ENCODE measurements at regions not wholly inside any gene's neighbourhood (a gene's known extent, or its start where the extent isn't known, plus 50 kb on each side); places are given as distances from the start of the nearest gene placed in this dataset.

GRCh38 chr14:85987907-85988306, 458.0 kb downstream of the FLRT2 start (continued):
- TF ChIP-seq AFF4 (CRISPR knock-in tag; IDR thresholded peaks at IDR 0.05) (no peak), ELF1 (CRISPR knock-in tag; IDR thresholded peaks at IDR 0.05) (no peak), AKAP8 (CRISPR knock-in tag; IDR thresholded peaks at IDR 0.05) (no peak)

- in situ Hi-C loops (cut with HindIII; ENCODE audit: extremely low pct_ligation_motif_present, low pct_unique_long_range_greater_than_20kb): no loop called here
- H3K27ac ChIP-seq (ENCODE audit: extremely low read length, insufficient read depth, low read length): no peak overlapping the region
- DNase-seq (ENCODE audit: low spot score): no peak
- intact Hi-C loops (cut with micrococcal nuclease; ENCODE audit: unreplicated experiment): no loop called here
- H3K27me3 ChIP-seq (ENCODE audit: control insufficient read depth in 1 of 2, insufficient read depth in 2 of 2, low read length in 2 of 2): no peaks in the 10 kb centered on the region
- ATAC-seq: no peak
- no peaks in the 10 kb centered on the region for H3K4me1 ChIP-seq (ENCODE audit: insufficient read depth, low read length)
- no peak overlapping the region for H2AFZ ChIP-seq (ENCODE audit: low read length)
- WGBS (ENCODE audit: low lambda C conversion rate): 0% methylated on average over 1 of the region's 1 CpG
- TF ChIP-seq ZNF580 (CRISPR knock-in tag; IDR thresholded peaks at IDR 0.05; ENCODE audit: borderline replicate concordance, low read depth): no peak
- no peak for TF ChIP-seq ETV6 (CRISPR knock-in tag; conservative IDR thresholded peaks at IDR 0.05)
- TF ChIP-seq ZNF576 (CRISPR knock-in tag; IDR thresholded peaks at IDR 0.05): no peak
- TF ChIP-seq CENPT (CRISPR knock-in tag; IDR thresholded peaks at IDR 0.05; ENCODE audit: low read depth): no peak
- TF ChIP-seq LBX2 (CRISPR knock-in tag; IDR thresholded peaks at IDR 0.05; ENCODE audit: borderline replicate concordance): no peak
- no peak for TF ChIP-seq PHF21A (CRISPR knock-in tag; IDR thresholded peaks at IDR 0.05)
- no peak for TF ChIP-seq FUBP1 (CRISPR knock-in tag; IDR thresholded peaks at IDR 0.05; ENCODE audit: borderline replicate concordance)
- no peak for TF ChIP-seq THAP7 (CRISPR knock-in tag; IDR thresholded peaks at IDR 0.05)
- FAIRE-seq: no peak
- no peaks in the 10 kb centered on the region for H4K20me1 ChIP-seq (ENCODE audit: insufficient read depth, low read length)
- no TSS peak for BruUV-seq (replicated peaks)
- CTCF ChIA-PET (ENCODE audit: low intra/inter-chr PET ratio, low total read pairs): no interaction called here
- peaks cover 79% of the 10 kb centered on the region for H3K9me3 ChIP-seq (ENCODE audit: low read length)
- H3K79me2 ChIP-seq (ENCODE audit: insufficient read depth, low read length): no peaks in the 10 kb centered on the region
- POLR2A ChIA-PET: no interaction called here
- no peaks in the 10 kb centered on the region for H3K36me3 ChIP-seq (replicated peaks in 1 of 2; ENCODE audit: control insufficient read depth in 1 of 2, insufficient read depth in 2 of 2, low read length in 2 of 2)
- H3K4me3 ChIP-seq (replicated peaks in 1 of 3; ENCODE audit: insufficient read depth in 1 of 3, low read depth in 2 of 3, low read length in 3 of 3): no peak overlapping the region
- H3K9ac ChIP-seq (ENCODE audit: insufficient read depth, low read depth, low read length): no peak overlapping the region
- H3K4me2 ChIP-seq (ENCODE audit: low read depth, low read length): no peak overlapping the region
These were observed 457.3 kb downstream of the FLRT2 start for GRCh38 chr14:85987292-85987691.
